ENCODE measurements at regions not wholly inside any gene's neighbourhood (a gene's known extent, or its start where the extent isn't known, plus 50 kb on each side); places are given as distances from the start of the nearest gene placed in this dataset.

DNA sequence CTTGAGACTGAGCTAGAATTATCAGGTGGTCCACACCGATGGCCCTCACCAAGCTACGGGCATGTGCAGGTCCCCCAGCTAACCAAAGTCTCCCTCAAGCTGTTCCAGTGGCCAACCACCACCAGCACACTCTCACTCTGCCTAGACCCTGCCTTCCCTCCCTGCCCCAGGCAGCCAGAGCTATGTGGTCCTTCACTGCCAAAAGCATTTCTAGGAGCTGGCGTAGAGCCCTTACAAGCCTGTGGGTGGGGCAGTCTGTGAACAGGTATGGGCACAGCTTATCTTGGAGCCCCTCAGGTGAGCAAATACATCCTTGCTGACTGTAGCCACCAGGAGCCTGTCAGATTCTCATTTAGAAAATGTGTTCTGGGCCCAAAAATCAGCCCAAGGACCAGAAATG lies 159.8 kb upstream of the PPP2R3A start:
- Mint-ChIP-seq H3K4me3 (no peak overlapping the region), H3K9me3 (peaks cover 0 to 4% (median 0%) of the 10 kb centered on the region in 7 donors), H3K27ac (no peak overlapping the region), H3K27me3 (ENCODE audit: low read depth in 3 of 3) (no peaks in the 10 kb centered on the region), H3K4me1 (no peaks in the 10 kb centered on the region), H3K36me3 (no peaks in the 10 kb centered on the region)
- Histone ChIP-seq H3K27me3 (ENCODE audit: control insufficient read depth in 2 of 2, insufficient read depth in 2 of 2, low read length in 2 of 2) (no peaks in the 10 kb centered on the region), H3K4me1 (ENCODE audit: control insufficient read depth in 1 of 2, insufficient read depth in 2 of 2, low read length in 2 of 2) (no peaks in the 10 kb centered on the region), H3K4me2 (replicated peaks; ENCODE audit: extremely low read depth, low read length, poor library complexity, severe bottlenecking) (no peak overlapping the region), H4K20me1 (ENCODE audit: insufficient read depth, low read length) (no peaks in the 10 kb centered on the region), H3K27ac (ENCODE audit: low read depth in 1 of 2, low read length in 2 of 2) (no peak overlapping the region), H3K9ac (ENCODE audit: insufficient read depth, low read length, poor library complexity, severe bottlenecking) (no peak overlapping the region), H3K9me3 (replicated peaks in 1 of 2; ENCODE audit: control insufficient read depth in 1 of 2, insufficient read depth in 1 of 2, low read length in 2 of 2) (no peaks in the 10 kb centered on the region), H3K4me3 (replicated peaks in 1 of 3; ENCODE audit: low read depth in 2 of 3, low read length in 3 of 3) (no peak overlapping the region), H2AFZ (ENCODE audit: insufficient read depth, low read depth, low read length, poor library complexity, severe bottlenecking) (no peak overlapping the region), H3K36me3 (replicated peaks in 1 of 2; ENCODE audit: control insufficient read depth in 1 of 2, insufficient read depth in 2 of 2, low read length in 2 of 2) (no peaks in the 10 kb centered on the region), H3K79me2 (ENCODE audit: insufficient read depth, low read length) (no peaks in the 10 kb centered on the region)
- TF ChIP-seq, protein P1, sequence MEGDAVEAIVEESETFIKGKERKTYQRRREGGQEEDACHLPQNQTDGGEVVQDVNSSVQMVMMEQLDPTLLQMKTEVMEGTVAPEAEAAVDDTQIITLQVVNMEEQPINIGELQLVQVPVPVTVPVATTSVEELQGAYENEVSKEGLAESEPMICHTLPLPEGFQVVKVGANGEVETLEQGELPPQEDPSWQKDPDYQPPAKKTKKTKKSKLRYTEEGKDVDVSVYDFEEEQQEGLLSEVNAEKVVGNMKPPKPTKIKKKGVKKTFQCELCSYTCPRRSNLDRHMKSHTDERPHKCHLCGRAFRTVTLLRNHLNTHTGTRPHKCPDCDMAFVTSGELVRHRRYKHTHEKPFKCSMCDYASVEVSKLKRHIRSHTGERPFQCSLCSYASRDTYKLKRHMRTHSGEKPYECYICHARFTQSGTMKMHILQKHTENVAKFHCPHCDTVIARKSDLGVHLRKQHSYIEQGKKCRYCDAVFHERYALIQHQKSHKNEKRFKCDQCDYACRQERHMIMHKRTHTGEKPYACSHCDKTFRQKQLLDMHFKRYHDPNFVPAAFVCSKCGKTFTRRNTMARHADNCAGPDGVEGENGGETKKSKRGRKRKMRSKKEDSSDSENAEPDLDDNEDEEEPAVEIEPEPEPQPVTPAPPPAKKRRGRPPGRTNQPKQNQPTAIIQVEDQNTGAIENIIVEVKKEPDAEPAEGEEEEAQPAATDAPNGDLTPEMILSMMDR (IDR thresholded peaks at IDR 0.05): no peak
- WGBS (ENCODE audit: insufficient coverage): 96% methylated on average over 3 of the region's 3 CpGs
- intact Hi-C loops (cut with micrococcal nuclease): no loop called here
- no peak for DNase-seq

DNA sequence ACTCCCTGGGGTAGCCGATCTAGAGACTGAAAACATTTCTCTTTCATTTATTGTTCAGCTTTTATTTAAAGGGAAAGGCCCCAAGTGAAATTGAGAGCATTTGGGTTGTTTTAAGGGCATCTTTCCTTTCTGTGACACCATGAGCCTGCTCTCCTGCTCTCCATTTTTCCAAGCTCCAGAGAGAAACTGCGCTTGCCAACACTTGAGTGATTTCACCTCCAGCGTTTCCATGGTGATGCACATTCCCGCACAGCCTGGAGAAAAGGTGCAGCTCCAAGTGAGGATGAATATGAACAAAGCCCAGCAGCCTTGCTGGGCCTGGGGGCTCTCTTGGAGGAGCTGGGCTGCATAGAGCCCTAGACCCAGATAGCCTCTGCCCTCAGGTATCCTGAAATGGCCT lies 159.2 kb upstream of the PPP2R3A start:
- TF ChIP-seq, protein P1 (IDR thresholded peaks at IDR 0.05): no peak

More for the DNA sequence above, 159.2 kb upstream of the PPP2R3A start:
- H3K4me1 Mint-ChIP-seq: no peaks in the 10 kb centered on the region
- no peaks in the 10 kb centered on the region for H3K36me3 Mint-ChIP-seq
- Histone ChIP-seq H3K36me3 (replicated peaks in 1 of 2; ENCODE audit: control insufficient read depth in 1 of 2, insufficient read depth in 2 of 2, low read length in 2 of 2) (no peaks in the 10 kb centered on the region), H3K4me3 (replicated peaks in 1 of 3; ENCODE audit: low read depth in 2 of 3, low read length in 3 of 3) (no peak overlapping the region), H2AFZ (ENCODE audit: insufficient read depth, low read depth, low read length, poor library complexity, severe bottlenecking) (no peak overlapping the region), H3K4me1 (ENCODE audit: control insufficient read depth in 1 of 2, insufficient read depth in 2 of 2, low read length in 2 of 2) (no peaks in the 10 kb centered on the region), H3K4me2 (replicated peaks; ENCODE audit: extremely low read depth, low read length, poor library complexity, severe bottlenecking) (no peak overlapping the region), H3K9me3 (replicated peaks in 1 of 2; ENCODE audit: control insufficient read depth in 1 of 2, insufficient read depth in 1 of 2, low read length in 2 of 2) (no peaks in the 10 kb centered on the region), H3K9ac (ENCODE audit: insufficient read depth, low read length, poor library complexity, severe bottlenecking) (no peak overlapping the region), H3K79me2 (ENCODE audit: insufficient read depth, low read length) (no peaks in the 10 kb centered on the region), H3K27me3 (ENCODE audit: control insufficient read depth in 2 of 2, insufficient read depth in 2 of 2, low read length in 2 of 2) (no peaks in the 10 kb centered on the region), H3K27ac (ENCODE audit: low read depth in 1 of 2, low read length in 2 of 2) (no peak overlapping the region), H4K20me1 (ENCODE audit: insufficient read depth, low read length) (no peaks in the 10 kb centered on the region)
- 100% methylated on average over 2 of the region's 4 CpGs for WGBS (ENCODE audit: insufficient coverage)
- intact Hi-C loops (cut with micrococcal nuclease): no loop called here
- H3K9me3 Mint-ChIP-seq: peaks cover 0 to 6% (median 0%) of the 10 kb centered on the region in 7 donors
- no peak for DNase-seq
- H3K27me3 Mint-ChIP-seq (ENCODE audit: low read depth in 3 of 3): no peaks in the 10 kb centered on the region
- no peak overlapping the region for H3K27ac Mint-ChIP-seq
- H3K4me3 Mint-ChIP-seq: no peak overlapping the region
